PC-3 (cell line): ENCODE measurements at regions not wholly inside any gene's neighbourhood (a gene's known extent, or its start where the extent isn't known, plus 50 kb on each side); places are given as distances from the start of the nearest gene placed in this dataset.

Experiments
- ATAC-seq: fragments of 200-7000 bp; cut with Tn5 transposase; 2 replicates; pipeline ENCODE4 v1.9.1; 2020; ENCODE audit warnings: mild to moderate bottlenecking, moderate library complexity
- BruUV-seq: library from RNA; stranded (reverse); fragments of 400-500 nt; replicated peaks from 2 replicates; lab custom pipeline; 2021; lab: Mats Ljungman, UMichigan
- CTCF ChIA-PET: fragments of 300-600 bp; sonication (Branson Sonifier 250); formaldehyde crosslinking; loops from one replicate; lab custom pipeline; 2022; ENCODE audit warnings: antibody characterized with exemption; lab: Charles Lee
- POLR2A ChIA-PET: fragments of 300-600 bp; sonication (Branson Sonifier 250); formaldehyde crosslinking; loops from one replicate; lab custom pipeline; 2022; ENCODE audit warnings: antibody characterized with exemption; ENCODE audit not compliant: unreplicated experiment; lab: Charles Lee
- DNase-seq: peaks from one replicate; pipeline ENCODE4 v3.0.0-alpha.2; 2015
- H2AFZ ChIP-seq: fragments of 300-600 bp; sonication (generic); 2 replicates; pipeline ENCODE4 v1.6.0; 2016; ENCODE audit warnings: antibody characterized with exemption, low read length
- H3F3A ChIP-seq: fragments of 300-600 bp; sonication (generic); one replicate; pipeline ENCODE4 v1.6.0; 2017; ENCODE audit warnings: antibody characterized with exemption, low read length, control low read depth, mild to moderate bottlenecking; ENCODE audit not compliant: unreplicated experiment
- H3K27ac ChIP-seq: fragments of 300-600 bp; sonication (generic); 2 replicates; pipeline ENCODE4 v1.5.1; 2016; ENCODE audit warnings: mild to moderate bottlenecking, low read length
- H3K27me3 ChIP-seq: fragments of 300-600 bp; sonication (generic); 2 replicates; pipeline ENCODE4 v1.6.1; 2016; ENCODE audit warnings: low read length, mixed read lengths
- H3K36me3 ChIP-seq: fragments of 300-600 bp; sonication (generic); 2 replicates; pipeline ENCODE4 v1.6.1; 2016; ENCODE audit warnings: low read depth, mixed run types, low read length, mixed read lengths
- H3K4me1 ChIP-seq: fragments of 300-600 bp; sonication (generic); 2 replicates; pipeline ENCODE4 v1.5.1; 2016; ENCODE audit warnings: low read length; ENCODE audit not compliant: insufficient read depth
- H3K4me2 ChIP-seq: fragments of 300-600 bp; sonication (generic); 2 replicates; pipeline ENCODE4 v1.6.0; 2016; ENCODE audit warnings: low read length
- H3K4me3 ChIP-seq: fragments of 300-600 bp; sonication (generic); 2 replicates; pipeline ENCODE4 v1.5.1; 2016; ENCODE audit warnings: mild to moderate bottlenecking, low read length, mixed read lengths
- H3K79me2 ChIP-seq: fragments of 300-600 bp; sonication (generic); 2 replicates; pipeline ENCODE4 v1.6.1; 2017; ENCODE audit warnings: low read length, mixed read lengths
- H3K9ac ChIP-seq: fragments of 300-600 bp; sonication (generic); 2 replicates; pipeline ENCODE4 v1.6.0; 2016; ENCODE audit warnings: mild to moderate bottlenecking, low read length
- H3K9me2 ChIP-seq: fragments of 300-600 bp; sonication (generic); replicated peaks from 2 replicates; pipeline ENCODE4 v1.6.1; 2016; ENCODE audit warnings: mixed run types, low read length, mixed read lengths
- H3K9me3 ChIP-seq: fragments of 300-600 bp; sonication (generic); 2 replicates; pipeline ENCODE4 v1.6.1; 2016; ENCODE audit warnings: low read length, mixed read lengths
- H4K20me1 ChIP-seq: fragments of 300-600 bp; sonication (generic); 2 replicates; pipeline ENCODE4 v1.6.1; 2016; ENCODE audit warnings: low read length, mixed read lengths
- EZH2 ChIP-seq: fragments of 300-600 bp; sonication (generic); IDR thresholded peaks from one replicate; pipeline ENCODE4 v1.6.1; 2017; ENCODE audit warnings: antibody characterized with exemption, mild to moderate bottlenecking, low read length; ENCODE audit not compliant: unreplicated experiment
- EZH2phosphoT487 ChIP-seq: fragments of 300-600 bp; sonication (generic); IDR thresholded peaks from 2 replicates; pipeline ENCODE4 v1.6.1; 2018; ENCODE audit warnings: mild to moderate bottlenecking, antibody characterized with exemption, low read length, borderline replicate concordance
- intact Hi-C: fragments of 100-400 bp; cut with micrococcal nuclease; formaldehyde crosslinking; loops from 2 replicates; pipeline ENCODE4 v1.9.0; 2023
- TF ChIP-seq, protein P1 (sequence below): fragments of 300-600 bp; sonication (generic); conservative IDR thresholded peaks from 2 replicates; pipeline ENCODE4 v1.5.1; 2017; ENCODE audit warnings: antibody characterized with exemption, low read depth, mild to moderate bottlenecking, low read length

DNA sequence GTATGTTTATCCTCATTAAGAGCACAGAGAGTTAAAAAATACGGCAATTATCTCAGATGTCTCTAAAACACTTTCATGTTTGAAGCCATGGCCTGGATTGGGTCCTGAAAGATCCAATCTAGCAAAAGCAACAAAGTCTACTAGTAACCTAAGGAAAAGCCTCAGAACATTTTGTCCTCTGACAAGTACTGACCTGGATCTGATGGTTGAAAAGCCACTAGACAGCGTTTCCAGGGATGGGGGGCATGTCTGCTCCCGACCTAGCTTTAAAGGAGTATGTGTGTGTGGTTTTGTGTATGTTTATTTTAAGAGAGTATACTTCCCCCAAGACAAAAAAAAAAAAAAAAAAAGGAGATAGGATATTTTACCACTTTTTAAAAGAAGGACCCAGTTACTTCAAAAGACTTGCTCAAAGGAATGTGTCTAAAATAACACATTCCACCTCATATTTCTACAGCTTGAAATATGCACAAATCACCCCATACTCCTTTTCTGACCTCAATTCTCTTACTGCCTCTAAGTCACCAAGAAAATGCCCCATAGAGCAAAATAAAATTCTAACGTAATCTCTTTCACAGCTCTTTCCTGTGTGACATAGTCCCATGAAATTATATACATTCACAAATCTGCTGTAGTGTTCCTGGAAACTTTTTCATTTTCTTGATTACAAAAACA lies 189.0 kb upstream of the TTC29 start:
- Histone ChIP-seq H3K4me2 (no peak overlapping the region), H3F3A (no peaks in the 10 kb centered on the region), H3K4me3 (no peak overlapping the region), H4K20me1 (no peaks in the 10 kb centered on the region), H3K79me2 (no peaks in the 10 kb centered on the region), H2AFZ (no peak overlapping the region), H3K27me3 (no peaks in the 10 kb centered on the region), H3K9me2 (no peaks in the 10 kb centered on the region), H3K9me3 (no peaks in the 10 kb centered on the region), H3K27ac (no peak overlapping the region), H3K9ac (no peak overlapping the region), H3K4me1 (no peaks in the 10 kb centered on the region), H3K36me3 (no peaks in the 10 kb centered on the region)
- TF ChIP-seq EZH2phosphoT487 (no peak), EZH2 (no peak)
- TF ChIP-seq, protein P1, sequence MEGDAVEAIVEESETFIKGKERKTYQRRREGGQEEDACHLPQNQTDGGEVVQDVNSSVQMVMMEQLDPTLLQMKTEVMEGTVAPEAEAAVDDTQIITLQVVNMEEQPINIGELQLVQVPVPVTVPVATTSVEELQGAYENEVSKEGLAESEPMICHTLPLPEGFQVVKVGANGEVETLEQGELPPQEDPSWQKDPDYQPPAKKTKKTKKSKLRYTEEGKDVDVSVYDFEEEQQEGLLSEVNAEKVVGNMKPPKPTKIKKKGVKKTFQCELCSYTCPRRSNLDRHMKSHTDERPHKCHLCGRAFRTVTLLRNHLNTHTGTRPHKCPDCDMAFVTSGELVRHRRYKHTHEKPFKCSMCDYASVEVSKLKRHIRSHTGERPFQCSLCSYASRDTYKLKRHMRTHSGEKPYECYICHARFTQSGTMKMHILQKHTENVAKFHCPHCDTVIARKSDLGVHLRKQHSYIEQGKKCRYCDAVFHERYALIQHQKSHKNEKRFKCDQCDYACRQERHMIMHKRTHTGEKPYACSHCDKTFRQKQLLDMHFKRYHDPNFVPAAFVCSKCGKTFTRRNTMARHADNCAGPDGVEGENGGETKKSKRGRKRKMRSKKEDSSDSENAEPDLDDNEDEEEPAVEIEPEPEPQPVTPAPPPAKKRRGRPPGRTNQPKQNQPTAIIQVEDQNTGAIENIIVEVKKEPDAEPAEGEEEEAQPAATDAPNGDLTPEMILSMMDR, result no peak
- no TSS peak for BruUV-seq
- DNase-seq, result no peak
- ChIA-PET CTCF (no interaction called here), POLR2A (no interaction called here)
- ATAC-seq, result no peak
- intact Hi-C loops, result no loop called here

DNA sequence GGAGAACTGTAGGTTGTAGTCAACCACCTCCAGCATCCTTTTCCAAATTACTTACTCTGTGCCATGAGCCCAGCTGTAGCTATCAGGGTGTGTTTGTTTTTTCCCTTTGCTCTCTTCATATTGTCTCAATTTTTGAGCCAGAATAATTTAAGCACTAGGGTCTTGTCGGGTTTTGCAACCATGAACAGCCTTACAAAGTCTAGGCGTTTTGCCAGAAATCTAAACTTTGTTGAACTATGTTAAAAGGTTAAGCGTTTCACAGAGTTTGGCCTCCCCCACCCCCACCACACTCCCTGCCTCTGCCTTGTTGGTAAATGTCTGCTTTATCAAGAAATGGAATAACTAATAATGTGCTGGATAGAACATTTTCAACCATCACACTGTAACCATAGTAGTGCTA lies 190.6 kb upstream of the TTC29 start:
- Histone ChIP-seq H3K4me2 (no peak overlapping the region), H2AFZ (no peak overlapping the region), H3F3A (no peaks in the 10 kb centered on the region), H3K4me1 (no peaks in the 10 kb centered on the region), H3K9ac (no peak overlapping the region), H3K36me3 (no peaks in the 10 kb centered on the region), H4K20me1 (no peaks in the 10 kb centered on the region), H3K9me3 (no peaks in the 10 kb centered on the region), H3K27ac (no peak overlapping the region), H3K27me3 (no peaks in the 10 kb centered on the region), H3K79me2 (no peaks in the 10 kb centered on the region), H3K9me2 (no peaks in the 10 kb centered on the region), H3K4me3 (no peak overlapping the region)
- no peak for ATAC-seq
- TF ChIP-seq EZH2 (no peak), EZH2phosphoT487 (no peak)
- TF ChIP-seq, protein P1, result no peak
- BruUV-seq, result no TSS peak
- no peak for DNase-seq
- intact Hi-C loops, result no loop called here
- ChIA-PET CTCF (no interaction called here), POLR2A (no interaction called here)

DNA sequence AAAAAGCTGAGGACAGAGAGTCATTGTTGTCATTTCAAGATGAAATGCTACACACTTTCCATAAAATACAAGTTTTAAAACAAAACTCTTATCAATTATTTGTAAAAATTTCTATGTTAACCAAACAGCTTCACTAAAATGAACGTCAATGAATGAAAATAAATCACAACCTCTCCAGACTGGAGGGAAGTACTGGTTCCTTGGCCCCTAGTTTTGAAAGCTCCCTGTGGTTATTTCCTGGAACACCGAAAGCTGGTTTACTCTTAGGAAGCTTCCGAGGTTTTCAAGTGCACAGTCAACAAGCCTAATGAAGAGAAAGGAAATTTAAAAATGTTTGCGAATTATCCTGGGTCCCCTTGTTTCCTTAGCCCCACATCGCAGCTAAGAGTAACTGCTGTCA lies 191.1 kb upstream of the TTC29 start:
- Histone ChIP-seq H3K79me2 (no peaks in the 10 kb centered on the region), H4K20me1 (no peaks in the 10 kb centered on the region)
- no TSS peak for BruUV-seq

More for the DNA sequence above, 191.1 kb upstream of the TTC29 start:
- Histone ChIP-seq H3K27me3 (no peaks in the 10 kb centered on the region), H3K4me2 (no peak overlapping the region), H3K27ac (no peak overlapping the region), H3K36me3 (no peaks in the 10 kb centered on the region), H3K9ac (no peak overlapping the region), H3F3A (no peaks in the 10 kb centered on the region), H3K4me1 (no peaks in the 10 kb centered on the region), H3K9me3 (no peaks in the 10 kb centered on the region), H3K4me3 (no peak overlapping the region), H3K9me2 (no peaks in the 10 kb centered on the region), H2AFZ (no peak overlapping the region)
- DNase-seq, result no peak
- TF ChIP-seq, protein P1, result no peak
- TF ChIP-seq EZH2 (no peak), EZH2phosphoT487 (no peak)
- CTCF ChIA-PET, result no interaction called here
- POLR2A ChIA-PET, result no interaction called here
- intact Hi-C loops, result no loop called here
- no peak for ATAC-seq
